HEK293T (cell line): ENCODE measurements at regions not wholly inside any gene's neighbourhood (a gene's known extent, or its start where the extent isn't known, plus 50 kb on each side); places are given as distances from the start of the nearest gene placed in this dataset.

ENCODE experiments used
- BHLHE40 ChIP-seq: fragments of 450-650 bp; IDR thresholded peaks from 2 replicates; pipeline ENCODE4 v1.6.1; 2016; ENCODE audit warnings: mild to moderate bottlenecking, moderate library complexity, borderline replicate concordance
- CTBP1 ChIP-seq: fragments of 450-650 bp; IDR thresholded peaks from 2 replicates; pipeline ENCODE4 v1.6.1; 2016; ENCODE audit warnings: borderline replicate concordance
- ELF4 ChIP-seq: fragments of 450-650 bp; IDR thresholded peaks from 2 replicates; pipeline ENCODE4 v1.6.1; 2017; ENCODE audit warnings: antibody characterized with exemption
- FOXA1 ChIP-seq: fragments of 450-650 bp; IDR thresholded peaks from 2 replicates; pipeline ENCODE4 v1.6.1; 2016; ENCODE audit warnings: mild to moderate bottlenecking
- FOXK2 ChIP-seq: fragments of 450-650 bp; IDR thresholded peaks from 2 replicates; pipeline ENCODE4 v1.6.1; 2016; ENCODE audit warnings: mild to moderate bottlenecking
- HDGF ChIP-seq: fragments of 450-650 bp; IDR thresholded peaks from 2 replicates; pipeline ENCODE4 v1.6.1; 2017; ENCODE audit warnings: antibody characterized with exemption, borderline replicate concordance
- L3MBTL2 ChIP-seq: fragments of 450-650 bp; conservative IDR thresholded peaks from 2 replicates; pipeline ENCODE4 v1.6.1; 2016; ENCODE audit warnings: mild to moderate bottlenecking
- SP1 ChIP-seq: fragments of 450-650 bp; IDR thresholded peaks from 2 replicates; pipeline ENCODE4 v1.6.1; 2017
- SUZ12 ChIP-seq: fragments of 450-650 bp; IDR thresholded peaks from 2 replicates; pipeline ENCODE4 v1.6.1; 2016; ENCODE audit warnings: mild to moderate bottlenecking
- TARDBP ChIP-seq: fragments of 450-650 bp; IDR thresholded peaks from 2 replicates; pipeline ENCODE4 v1.6.1; 2016
- TF ChIP-seq, protein P1 (sequence below): fragments of 450-650 bp; IDR thresholded peaks from 2 replicates; pipeline ENCODE4 v1.6.1; 2016

DNA sequence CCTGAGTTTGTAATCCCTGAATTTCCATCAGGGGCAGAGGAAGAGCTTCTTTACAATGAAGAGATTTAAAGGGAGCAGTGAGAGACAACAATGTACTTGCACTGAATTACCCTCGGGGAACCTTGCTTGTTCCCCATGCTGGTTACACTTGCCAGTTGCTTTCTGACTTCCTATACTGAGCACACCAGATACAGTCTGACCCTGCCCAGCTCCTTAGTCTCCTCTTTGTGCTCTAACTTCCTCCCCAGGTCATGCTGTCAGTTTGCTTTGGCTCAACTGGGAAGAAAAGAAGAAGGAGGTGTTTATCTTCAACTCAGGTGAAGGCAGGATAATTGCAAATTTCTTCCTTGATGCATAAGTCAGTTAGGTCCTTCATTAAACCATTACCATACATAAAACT lies 658.4 kb downstream of the NYAP2 start:
- TF ChIP-seq BHLHE40 (no peak), FOXK2 (no peak), HDGF (no peak), TARDBP (no peak), ELF4 (no peak), L3MBTL2 (no peak), SUZ12 (no peak), CTBP1 (no peak), SP1 (no peak), FOXA1 (no peak)
- TF ChIP-seq, protein P1, sequence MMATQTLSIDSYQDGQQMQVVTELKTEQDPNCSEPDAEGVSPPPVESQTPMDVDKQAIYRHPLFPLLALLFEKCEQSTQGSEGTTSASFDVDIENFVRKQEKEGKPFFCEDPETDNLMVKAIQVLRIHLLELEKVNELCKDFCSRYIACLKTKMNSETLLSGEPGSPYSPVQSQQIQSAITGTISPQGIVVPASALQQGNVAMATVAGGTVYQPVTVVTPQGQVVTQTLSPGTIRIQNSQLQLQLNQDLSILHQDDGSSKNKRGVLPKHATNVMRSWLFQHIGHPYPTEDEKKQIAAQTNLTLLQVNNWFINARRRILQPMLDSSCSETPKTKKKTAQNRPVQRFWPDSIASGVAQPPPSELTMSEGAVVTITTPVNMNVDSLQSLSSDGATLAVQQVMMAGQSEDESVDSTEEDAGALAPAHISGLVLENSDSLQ: no peak
